Hepatocyte (in vitro differentiated cells): ENCODE measurements at regions not wholly inside any gene's neighbourhood (a gene's known extent, or its start where the extent isn't known, plus 50 kb on each side); places are given as distances from the start of the nearest gene placed in this dataset.
"Not testable (repeated sequence)": the region's sequence is repeated elsewhere in the genome, so short reads cannot be mapped to it uniquely, and the experiment has no call there.

Experiments
- EZH2 ChIP-seq: fragments of 200-600 bp; sonication (generic); IDR thresholded peaks from 2 replicates; pipeline ENCODE4 v1.6.1; 2016; ENCODE audit warnings: antibody characterized with exemption, mild to moderate bottlenecking, borderline replicate concordance
- EZH2phosphoT487 ChIP-seq: fragments of 200-600 bp; sonication (generic); IDR thresholded peaks from one replicate; pipeline ENCODE4 v1.6.1; 2018; ENCODE audit warnings: antibody characterized with exemption, mild to moderate bottlenecking, low read depth, moderate library complexity; ENCODE audit not compliant: unreplicated experiment, severe bottlenecking
- TF ChIP-seq, protein P1 (sequence below): fragments of 200-600 bp; sonication (generic); IDR thresholded peaks from 2 replicates; pipeline ENCODE4 v1.5.1; 2016; ENCODE audit warnings: antibody characterized with exemption, mild to moderate bottlenecking; ENCODE audit not compliant: poor library complexity

- TF ChIP-seq EZH2, EZH2phosphoT487: not testable (repeated sequence)
- TF ChIP-seq, protein P1, sequence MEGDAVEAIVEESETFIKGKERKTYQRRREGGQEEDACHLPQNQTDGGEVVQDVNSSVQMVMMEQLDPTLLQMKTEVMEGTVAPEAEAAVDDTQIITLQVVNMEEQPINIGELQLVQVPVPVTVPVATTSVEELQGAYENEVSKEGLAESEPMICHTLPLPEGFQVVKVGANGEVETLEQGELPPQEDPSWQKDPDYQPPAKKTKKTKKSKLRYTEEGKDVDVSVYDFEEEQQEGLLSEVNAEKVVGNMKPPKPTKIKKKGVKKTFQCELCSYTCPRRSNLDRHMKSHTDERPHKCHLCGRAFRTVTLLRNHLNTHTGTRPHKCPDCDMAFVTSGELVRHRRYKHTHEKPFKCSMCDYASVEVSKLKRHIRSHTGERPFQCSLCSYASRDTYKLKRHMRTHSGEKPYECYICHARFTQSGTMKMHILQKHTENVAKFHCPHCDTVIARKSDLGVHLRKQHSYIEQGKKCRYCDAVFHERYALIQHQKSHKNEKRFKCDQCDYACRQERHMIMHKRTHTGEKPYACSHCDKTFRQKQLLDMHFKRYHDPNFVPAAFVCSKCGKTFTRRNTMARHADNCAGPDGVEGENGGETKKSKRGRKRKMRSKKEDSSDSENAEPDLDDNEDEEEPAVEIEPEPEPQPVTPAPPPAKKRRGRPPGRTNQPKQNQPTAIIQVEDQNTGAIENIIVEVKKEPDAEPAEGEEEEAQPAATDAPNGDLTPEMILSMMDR, result not testable (repeated sequence)
These were observed 124.1 kb upstream of the NT5E start for GRCh38 chr6:85325811-85326210.
